Activated CD4-positive, alpha-beta T cell treated with anti-CD3 and anti-CD28 coated beads, Interleukin-2, Interleukin-6, amounts not matched to agents 100 ng/mL and 50 ng/mL, durations not matched to agents 16 hours and 8 hours (primary cell): ENCODE measurements at regions not wholly inside any gene's neighbourhood (a gene's known extent, or its start where the extent isn't known, plus 50 kb on each side); places are given as distances from the start of the nearest gene placed in this dataset.
"Not testable (repeated sequence)": the region's sequence is repeated elsewhere in the genome, so short reads cannot be mapped to it uniquely, and the experiment has no call there.

ENCODE experiments used
- DNase-seq: peaks from one replicate; pipeline ENCODE4 v3.0.0-alpha.2; 2020

DNA sequence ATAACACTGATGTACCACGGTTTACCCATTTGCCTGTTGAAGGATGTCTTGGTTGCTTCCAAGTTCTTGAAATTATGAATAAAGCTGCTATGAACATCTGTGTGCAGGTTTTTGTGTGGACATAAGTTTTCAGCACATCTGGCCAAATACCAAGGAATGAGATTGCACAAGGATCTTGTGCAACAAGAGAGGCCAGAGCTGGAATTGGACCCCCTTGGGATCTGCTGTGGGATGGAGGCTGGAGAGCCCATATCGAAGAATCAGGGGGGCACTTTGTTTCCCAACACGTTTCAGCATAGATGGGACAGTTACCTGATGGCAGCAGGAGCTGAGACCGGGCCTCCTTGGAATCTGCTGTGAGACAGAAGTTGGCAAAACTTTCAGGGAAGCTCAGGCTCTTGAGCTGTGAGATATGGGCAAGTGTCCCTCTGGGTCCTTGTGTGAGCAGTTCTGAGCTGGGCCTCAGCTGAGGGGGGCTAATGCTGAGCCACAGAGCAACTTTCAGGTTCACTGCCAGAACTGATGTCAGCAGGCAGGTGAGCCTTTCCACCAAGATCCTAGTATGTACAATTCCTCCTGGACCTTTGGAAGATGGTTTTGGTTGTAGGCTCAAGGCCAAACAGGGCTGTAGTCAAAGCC lies 115.2 kb upstream of the RAB18 start:
- no peak for DNase-seq

DNA sequence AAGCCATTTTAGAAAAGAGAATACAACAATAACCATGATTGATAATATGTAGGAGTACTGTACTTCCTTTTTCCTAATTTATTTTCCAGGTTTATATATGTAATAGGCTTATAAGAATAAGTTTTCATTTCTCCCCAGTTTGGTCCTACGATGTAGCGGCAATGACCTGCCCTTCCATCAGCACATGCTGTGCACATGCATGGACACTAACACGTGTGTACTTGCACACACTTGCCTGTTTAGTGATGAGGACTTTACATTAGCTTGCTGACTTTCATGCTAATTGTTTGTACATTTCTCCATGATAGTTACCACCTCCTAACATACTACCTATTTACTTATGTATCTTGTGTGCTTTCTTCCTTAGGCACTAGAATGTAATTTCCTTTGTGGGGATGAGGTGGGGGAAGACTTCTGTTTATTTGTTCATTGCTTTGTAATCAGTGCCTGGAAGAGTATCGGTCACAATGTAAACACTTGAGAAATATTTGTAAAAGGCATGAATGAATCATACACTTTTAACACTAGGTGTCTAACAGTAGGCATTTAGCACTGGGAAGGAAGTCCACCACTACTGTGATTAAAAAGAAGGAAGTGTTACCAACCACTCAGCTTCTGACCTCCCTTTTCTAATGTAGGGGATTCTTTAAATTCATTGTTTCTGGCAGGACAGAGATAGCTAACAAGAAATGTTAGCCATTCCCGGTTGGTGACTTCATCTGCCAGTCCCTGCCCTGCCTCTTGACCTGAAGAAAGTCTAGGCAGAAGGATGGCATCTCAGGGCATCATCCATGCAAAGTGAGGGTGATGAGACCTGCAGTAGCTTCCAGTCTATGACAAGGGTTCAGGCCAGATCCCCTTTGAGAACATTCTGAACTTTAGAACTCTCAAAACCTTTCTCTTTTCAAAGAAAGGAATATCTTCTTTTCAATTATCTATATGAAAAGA lies 120.2 kb upstream of the RAB18 start:
- no peak for DNase-seq

DNA sequence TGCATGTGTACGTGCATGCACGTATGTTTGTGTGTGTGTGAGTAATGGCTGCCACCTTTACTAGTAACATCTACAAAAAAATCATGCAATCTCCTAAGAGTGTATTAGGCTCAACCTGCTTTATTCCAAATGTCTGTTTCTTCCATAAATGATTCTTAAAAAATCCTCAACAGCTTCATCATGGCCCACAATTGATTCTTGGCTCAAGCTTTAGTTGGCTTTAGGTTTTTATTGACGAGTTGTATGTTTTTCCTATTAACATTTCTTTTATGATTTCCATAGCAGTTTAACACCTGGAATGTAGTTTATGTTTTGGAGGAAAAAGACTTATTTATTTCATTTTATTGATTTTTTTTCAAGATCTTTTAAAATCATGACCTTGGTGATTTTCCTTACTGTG lies 121.9 kb upstream of the RAB18 start:
- no peak for DNase-seq

DNA sequence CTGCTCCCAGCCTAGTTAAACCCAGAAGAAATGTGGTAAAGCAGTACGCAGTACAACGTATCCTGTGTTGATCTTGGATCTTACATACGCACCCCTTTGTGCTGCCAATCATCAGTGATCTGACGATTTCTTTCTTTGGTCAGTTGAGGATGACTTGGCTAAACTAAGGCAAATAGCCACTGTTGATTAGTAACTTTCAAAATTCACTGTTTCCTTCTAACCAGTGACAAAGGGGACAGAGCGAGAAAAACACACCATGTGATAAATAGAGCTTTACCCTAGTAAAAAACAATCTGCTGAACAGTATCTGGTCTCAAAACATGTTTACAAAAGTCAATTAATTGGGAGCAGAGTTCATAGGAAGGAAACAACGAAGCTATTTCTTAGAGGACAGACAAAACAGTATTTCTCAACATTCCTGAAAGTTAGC lies 123.2 kb upstream of the RAB18 start:
- DNase-seq: no peak

GRCh38 chr10:27379041-27379440 lies 125.1 kb upstream of the RAB18 start:
- not testable (repeated sequence) for DNase-seq

- no peak for DNase-seq
Observed at GRCh38 chr10:27373566-27374160, 130.4 kb upstream of the RAB18 start.

DNA sequence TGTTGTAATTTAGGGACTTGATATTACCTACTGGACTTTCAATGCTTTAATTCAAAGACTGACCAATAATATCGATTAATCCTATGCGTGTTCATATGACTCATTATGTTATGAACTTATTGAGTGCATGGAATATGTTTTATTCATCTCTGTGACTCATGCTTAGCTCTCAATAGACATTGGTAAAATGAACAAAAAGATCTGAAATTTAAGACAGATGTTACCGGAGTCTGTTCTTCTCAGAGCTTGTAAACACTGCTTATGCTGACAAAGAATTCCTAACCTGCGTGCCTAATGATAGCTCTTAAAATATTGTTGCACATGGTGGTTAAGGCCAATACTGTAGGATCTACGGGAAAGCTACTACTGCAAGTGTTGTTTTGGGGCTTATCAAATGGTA lies 131.5 kb upstream of the ACBD5 start:
- DNase-seq: no peak

- DNase-seq: not testable (repeated sequence)
Observed at GRCh38 chr10:27371375-27371774, 130.8 kb upstream of the ACBD5 start.

GRCh38 chr10:27369880-27370279 lies 129.3 kb upstream of the ACBD5 start:
- no peak for DNase-seq

DNA sequence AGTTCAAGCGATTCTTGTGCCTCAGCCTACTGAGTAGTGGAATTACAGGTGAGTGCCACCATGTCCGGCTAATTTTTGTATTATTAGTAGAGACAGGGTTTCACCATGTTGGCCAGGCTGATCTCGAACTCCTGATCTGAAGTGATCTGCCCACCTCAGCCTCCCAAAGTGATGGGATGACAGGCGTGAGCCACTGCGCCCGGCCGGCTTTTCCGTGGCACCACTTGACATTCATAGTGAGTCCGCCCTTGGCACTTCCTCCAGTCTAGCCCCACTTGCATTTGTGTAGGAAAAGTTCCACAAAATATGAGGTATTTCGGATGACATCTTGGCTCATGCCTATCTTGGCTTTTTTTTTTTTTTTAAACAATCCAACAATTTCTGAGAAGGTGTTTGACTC lies 128.1 kb upstream of the ACBD5 start:
- DNase-seq: no peak

GRCh38 chr10:27366769-27367168 lies 126.2 kb upstream of the ACBD5 start:
- DNase-seq: no peak

- DNase-seq: no peak
Observed at GRCh38 chr10:27364028-27364427, 123.4 kb upstream of the ACBD5 start.

DNA sequence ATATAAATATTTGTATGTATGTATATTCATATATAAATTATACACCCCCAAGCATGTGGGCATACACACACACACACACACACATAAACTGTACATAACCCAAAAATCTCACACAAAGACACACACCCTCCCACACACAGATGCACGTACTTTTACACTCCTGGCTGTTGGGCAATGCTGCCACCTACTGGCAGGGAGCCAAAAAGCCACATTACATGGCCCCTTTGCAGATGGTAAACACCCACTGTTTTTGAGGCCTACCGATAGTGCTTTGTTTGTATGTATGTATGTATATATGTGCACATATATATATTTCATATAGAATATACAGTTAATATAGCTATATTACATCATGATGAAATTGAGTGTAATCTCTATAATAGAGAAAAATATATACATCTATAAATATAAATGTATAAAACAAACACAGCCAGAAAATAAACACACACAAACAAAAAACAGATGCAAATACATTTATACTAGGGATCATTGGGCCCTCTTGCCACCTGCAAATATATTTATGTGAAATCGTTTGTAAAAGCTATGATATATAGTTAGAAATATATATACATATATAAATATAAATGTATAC lies 120.1 kb upstream of the ACBD5 start:
- DNase-seq: peak; percentile 89

- DNase-seq: no peak
Observed at GRCh38 chr10:27359792-27360355, 119.3 kb upstream of the ACBD5 start.

DNA sequence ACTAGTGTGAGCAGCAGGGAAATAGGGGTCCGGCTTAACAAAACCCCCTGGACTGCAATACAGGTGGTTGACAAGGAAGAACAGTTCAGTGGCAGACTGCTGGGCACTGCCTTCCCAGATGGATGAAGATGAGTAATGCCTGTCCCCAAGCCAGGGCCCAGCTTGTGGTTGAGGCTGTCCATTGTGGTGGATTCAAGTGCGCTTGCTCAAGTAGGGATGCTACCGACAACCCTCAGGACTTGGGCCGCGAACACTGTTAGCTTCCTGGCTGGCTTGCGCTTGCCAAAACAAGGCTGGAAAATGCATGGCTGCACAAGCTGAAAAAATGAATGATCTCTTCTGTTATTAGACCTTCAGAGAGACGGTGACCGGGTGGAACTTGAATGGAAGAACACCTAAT lies 116.1 kb upstream of the ACBD5 start:
- no peak for DNase-seq

DNA sequence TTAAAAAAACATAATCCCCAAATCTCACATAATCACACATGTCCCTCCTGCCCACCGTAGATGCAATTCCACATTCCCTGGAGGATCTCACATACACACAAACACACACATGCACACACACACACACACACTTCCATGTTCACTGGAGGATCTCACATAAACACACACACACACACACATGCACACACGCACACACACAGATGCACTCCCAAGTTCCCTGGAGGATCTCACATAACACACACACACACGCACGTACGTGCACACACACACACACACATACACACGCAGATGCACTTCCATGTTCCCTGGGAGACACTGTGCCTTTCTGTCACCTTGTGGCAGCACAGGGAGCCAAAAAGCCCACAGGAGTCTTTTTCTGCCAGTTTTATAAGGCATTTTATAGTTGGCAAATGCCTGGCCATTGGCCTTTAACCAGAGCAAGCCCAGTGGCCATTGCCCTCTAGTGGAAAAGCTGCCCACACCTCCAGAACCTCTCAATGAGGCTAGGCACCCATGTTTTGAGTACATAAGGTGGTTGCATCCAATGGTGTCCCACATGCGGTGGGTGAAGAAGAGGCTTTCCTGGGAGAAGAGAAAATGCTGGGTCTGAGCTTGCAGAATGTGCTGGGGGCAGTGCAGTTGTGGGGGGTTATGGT lies 115.4 kb upstream of the ACBD5 start:
- no peak for DNase-seq

- DNase-seq: not testable (repeated sequence)
Observed at GRCh38 chr10:27354643-27355270, 114.2 kb upstream of the ACBD5 start.

GRCh38 chr10:27354100-27354499 lies 113.5 kb upstream of the ACBD5 start:
- DNase-seq: not testable (repeated sequence)

DNA sequence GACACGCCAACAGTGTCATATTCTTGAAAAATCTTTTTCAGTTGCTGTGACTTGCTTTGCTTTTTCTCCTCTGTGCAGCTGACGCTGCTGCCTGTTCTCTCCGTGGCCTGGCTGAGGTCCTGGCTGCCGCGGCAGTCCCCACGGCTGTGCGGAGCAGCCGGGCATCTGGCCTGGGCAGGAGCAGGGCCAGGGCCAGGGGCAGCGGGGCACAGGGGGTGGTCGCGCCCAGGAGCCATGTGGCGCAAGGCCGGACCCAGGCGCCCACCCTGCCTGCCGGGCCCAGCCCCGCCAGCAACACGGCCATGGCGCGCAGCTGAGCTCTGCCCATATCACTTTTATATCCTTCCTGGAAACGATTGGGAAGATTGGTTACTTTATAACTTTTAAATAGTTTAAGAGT lies 109.4 kb upstream of the ACBD5 start:
- DNase-seq: no peak

GRCh38 chr10:27347827-27348207 lies 107.2 kb upstream of the ACBD5 start:
- not testable (repeated sequence) for DNase-seq

DNA sequence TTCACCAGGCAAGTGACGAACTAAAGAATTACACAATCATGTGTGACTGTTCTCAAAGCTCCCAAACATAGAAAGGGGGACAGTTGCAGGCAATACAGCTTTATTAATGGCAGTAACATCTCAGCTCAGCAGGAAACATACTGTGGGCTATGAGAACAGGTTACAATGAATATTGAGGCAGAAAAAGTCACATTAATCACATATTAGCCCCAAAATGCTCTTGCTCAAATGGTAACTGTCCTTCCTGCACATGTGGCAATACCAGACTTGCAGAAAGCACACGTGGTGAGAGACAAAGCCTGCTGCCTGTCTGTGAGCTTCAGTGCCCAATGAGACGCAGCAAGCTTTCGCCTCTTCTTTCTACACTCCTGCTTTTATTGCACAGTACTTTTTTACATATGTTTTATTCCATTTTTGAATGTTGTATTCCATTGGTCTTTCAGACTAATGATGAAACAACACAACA lies 104.9 kb upstream of the ACBD5 start:
- DNase-seq: peak; percentile 38
